ENCODE measurements at regions not wholly inside any gene's neighbourhood (a gene's known extent, or its start where the extent isn't known, plus 50 kb on each side); places are given as distances from the start of the nearest gene placed in this dataset.

- TF ChIP-seq POLR2A (IDR thresholded peaks at IDR 0.05; ENCODE audit: low read length) = no peak
- TF ChIP-seq GATA1 (IDR thresholded peaks at IDR 0.05; ENCODE audit: low read depth, low read length) = no peak
These were observed 175.9 kb downstream of the RPLP1 start for GRCh38 chr15:69628256-69629093.
